GM23338 (cell line): ENCODE measurements at regions not wholly inside any gene's neighbourhood (a gene's known extent, or its start where the extent isn't known, plus 50 kb on each side); places are given as distances from the start of the nearest gene placed in this dataset.

Experiments
- ATAC-seq: fragments of 200-7000 bp; cut with Tn5 transposase; 3 replicates; pipeline ENCODE4 v1.9.1; 2020
- DNase-seq: peaks from one replicate; pipeline ENCODE4 v3.0.0-alpha.2; 2015; ENCODE audit warnings: low spot score
- H2AFZ ChIP-seq: fragments of 200-600 bp; sonication (generic); 2 replicates; pipeline ENCODE4 v1.8.0; 2016; ENCODE audit warnings: antibody characterized with exemption, mild to moderate bottlenecking, moderate library complexity
- H3F3A ChIP-seq: fragments of 200-600 bp; sonication (generic); replicated peaks from 2 replicates; pipeline ENCODE4 v1.8.0; 2017; ENCODE audit warnings: antibody characterized with exemption, mixed run types, low read depth
- H3K27ac ChIP-seq: fragments of 200-600 bp; sonication (generic); 2 replicates; pipeline ENCODE4 v1.6.1; 2016; ENCODE audit warnings: low read depth
- H3K27me3 ChIP-seq: fragments of 200-600 bp; sonication (generic); 2 replicates; pipeline ENCODE4 v1.8.0; 2016; ENCODE audit warnings: mild to moderate bottlenecking, mixed run types, moderate library complexity; ENCODE audit not compliant: insufficient read depth
- H3K36me3 ChIP-seq: fragments of 200-600 bp; sonication (generic); 2 replicates; pipeline ENCODE4 v1.8.0; 2016; ENCODE audit warnings: mild to moderate bottlenecking; ENCODE audit not compliant: insufficient read depth
- H3K4me1 ChIP-seq: fragments of 200-600 bp; sonication (generic); 2 replicates; pipeline ENCODE4 v1.8.0; 2016; ENCODE audit warnings: mild to moderate bottlenecking, moderate library complexity; ENCODE audit not compliant: insufficient read depth
- H3K4me2 ChIP-seq: fragments of 200-600 bp; sonication (generic); 2 replicates; pipeline ENCODE4 v1.7.1; 2017; ENCODE audit warnings: mixed run types
- H3K4me3 ChIP-seq: fragments of 200-600 bp; sonication (generic); 2 replicates; pipeline ENCODE4 v1.6.1; 2016; ENCODE audit warnings: mixed run types
- H3K79me2 ChIP-seq: fragments of 200-600 bp; sonication (generic); replicated peaks from 2 replicates; pipeline ENCODE4 v1.8.0; 2017; ENCODE audit warnings: mild to moderate bottlenecking; ENCODE audit not compliant: insufficient read depth
- H3K9me2 ChIP-seq: fragments of 200-600 bp; sonication (generic); 2 replicates; pipeline ENCODE4 v1.8.0; 2017; ENCODE audit not compliant: insufficient read depth
- H4K20me1 ChIP-seq: fragments of 200-600 bp; sonication (generic); replicated peaks from 2 replicates; pipeline ENCODE4 v1.8.0; 2017; ENCODE audit warnings: mild to moderate bottlenecking; ENCODE audit not compliant: insufficient read depth
- H3K27ac Mint-ChIP-seq: 2 replicates; pipeline ENCODE4 v1.8.0; 2020; ENCODE audit warnings: inconsistent platforms, mild to moderate bottlenecking, moderate library complexity, mixed read lengths
- H3K27me3 Mint-ChIP-seq: 3 replicates; pipeline ENCODE4 v1.8.0; 2022; ENCODE audit warnings: low read depth, mild to moderate bottlenecking, moderate library complexity, mixed read lengths, inconsistent platforms; ENCODE audit not compliant: insufficient read depth, poor library complexity
- H3K36me3 Mint-ChIP-seq: 3 replicates; pipeline ENCODE4 v1.8.0; 2021; ENCODE audit warnings: low read depth, mild to moderate bottlenecking, inconsistent platforms, moderate library complexity, mixed read lengths
- H3K4me1 Mint-ChIP-seq: 3 replicates; pipeline ENCODE4 v1.8.0; 2020; ENCODE audit warnings: mild to moderate bottlenecking, inconsistent platforms, mixed read lengths
- H3K4me3 Mint-ChIP-seq: 3 replicates; pipeline ENCODE4 v1.8.0; 2021; ENCODE audit warnings: moderate library complexity, mild to moderate bottlenecking, inconsistent platforms, mixed read lengths
- H3K9me3 Mint-ChIP-seq: 3 replicates; pipeline ENCODE4 v1.8.0; 2020; ENCODE audit warnings: moderate library complexity, mild to moderate bottlenecking, inconsistent platforms, mixed read lengths
- CREB1 ChIP-seq: fragments of 250-450 bp; sonication (Bioruptor Pico); IDR thresholded peaks from 2 replicates; pipeline ENCODE4 v1.5.0; 2020; ENCODE audit warnings: low read depth, mild to moderate bottlenecking, moderate library complexity
- CTCF ChIP-seq, 2 experiments: fragments of 200-600 bp in 1 of 2; sonication (generic) in 1 of 2; conservative IDR thresholded peaks; 2 replicates each; pipeline versions ENCODE4 v1.5.1 to v1.6.1; 2016 to 2017; ENCODE audit warnings: antibody characterized with exemption in 2 of 2, low read depth in 2 of 2, mild to moderate bottlenecking in 2 of 2, moderate library complexity in 1 of 2
- ETS1 ChIP-seq: IDR thresholded peaks from 2 replicates; pipeline ENCODE4 v1.6.1; 2016; ENCODE audit warnings: antibody characterized with exemption
- EZH2 ChIP-seq: fragments of 200-600 bp; sonication (generic); IDR thresholded peaks from one replicate; pipeline ENCODE4 v1.8.0; 2017; ENCODE audit warnings: antibody characterized with exemption, mild to moderate bottlenecking, low read depth; ENCODE audit not compliant: unreplicated experiment
- EZH2phosphoT487 ChIP-seq: fragments of 200-600 bp; sonication (generic); IDR thresholded peaks from one replicate; pipeline ENCODE4 v1.8.1; 2018; ENCODE audit warnings: antibody characterized with exemption; ENCODE audit not compliant: unreplicated experiment
- JUNB ChIP-seq: IDR thresholded peaks from one replicate; pipeline ENCODE4 v1.6.1; 2016; ENCODE audit warnings: antibody characterized with exemption; ENCODE audit not compliant: unreplicated experiment
- NANOG ChIP-seq: IDR thresholded peaks from 2 replicates; pipeline ENCODE4 v1.6.1; 2016; ENCODE audit warnings: antibody characterized with exemption, borderline replicate concordance
- REST ChIP-seq: IDR thresholded peaks from one replicate; pipeline ENCODE4 v1.6.1; 2018; ENCODE audit warnings: antibody characterized with exemption; ENCODE audit not compliant: unreplicated experiment
- ZNF331 ChIP-seq: fragments of 250-450 bp; sonication (Bioruptor Pico); IDR thresholded peaks from 2 replicates; pipeline ENCODE4 v1.5.0; 2020; ENCODE audit warnings: low read depth, mild to moderate bottlenecking, moderate library complexity
- ZNF462 ChIP-seq: fragments of 250-450 bp; sonication (Bioruptor Pico); IDR thresholded peaks from 2 replicates; pipeline ENCODE4 v1.5.0; 2020; ENCODE audit warnings: mild to moderate bottlenecking, moderate library complexity

GRCh38 chr9:21660976-21661375 is 141.5 kb upstream of the MTAP start (continued):
- TF ChIP-seq ZNF462 (CRISPR knock-in tag) (no peak), NANOG (no peak), ZNF331 (CRISPR knock-in tag) (no peak), CTCF (conservative IDR thresholded peaks at IDR 0.05; ENCODE audit: low read depth in 2 of 2) (no peak), EZH2 (no peak), EZH2phosphoT487 (no peak)

- no peaks in the 10 kb centered on the region for H3F3A ChIP-seq
- no peak overlapping the region for H2AFZ ChIP-seq
- H3K9me3 Mint-ChIP-seq: no peaks in the 10 kb centered on the region
- no peak overlapping the region for H3K4me2 ChIP-seq
- no peaks in the 10 kb centered on the region for H3K4me1 Mint-ChIP-seq
- no peak overlapping the region for H3K4me3 ChIP-seq
- H3K27me3 Mint-ChIP-seq: no peaks in the 10 kb centered on the region
- DNase-seq (no peak), ATAC-seq (no peak)
- no peaks in the 10 kb centered on the region for H3K9me2 ChIP-seq
- no peaks in the 10 kb centered on the region for H3K36me3 Mint-ChIP-seq
- H3K27me3 ChIP-seq: no peaks in the 10 kb centered on the region
- H3K36me3 ChIP-seq: no peaks in the 10 kb centered on the region
- no peaks in the 10 kb centered on the region for H3K4me1 ChIP-seq
- no peak overlapping the region for H3K4me3 Mint-ChIP-seq
- TF ChIP-seq CTCF (conservative IDR thresholded peaks at IDR 0.05; ENCODE audit: low read depth in 2 of 2): no peak
- no peak for TF ChIP-seq NANOG
- TF ChIP-seq EZH2phosphoT487: no peak
- TF ChIP-seq CREB1 (CRISPR knock-in tag): no peak
- TF ChIP-seq REST: no peak
- TF ChIP-seq JUNB: no peak
- TF ChIP-seq ETS1: no peak
- H3K79me2 ChIP-seq: no peaks in the 10 kb centered on the region
- H3K27ac Mint-ChIP-seq: no peak overlapping the region
- no peaks in the 10 kb centered on the region for H4K20me1 ChIP-seq
- H3K27ac ChIP-seq: no peak overlapping the region
Observed at GRCh38 chr9:21661626-21662025, 140.8 kb upstream of the MTAP start.
